ENCODE measurements at regions not wholly inside any gene's neighbourhood (a gene's known extent, or its start where the extent isn't known, plus 50 kb on each side); places are given as distances from the start of the nearest gene placed in this dataset.
"Not testable (repeated sequence)": the region's sequence is repeated elsewhere in the genome, so short reads cannot be mapped to it uniquely, and the experiment has no call there.

GRCh38 chr17:34771891-34772290, 189.4 kb downstream of the CCT6B start:
- DNase-seq, result no peak

- no peak for DNase-seq
These were observed 190.7 kb downstream of the CCT6B start for GRCh38 chr17:34770586-34770985.

GRCh38 chr17:34769899-34770298, 190.5 kb downstream of the TMEM132E start:
- no peak for DNase-seq

- DNase-seq, result no peak
These were observed 189.7 kb downstream of the TMEM132E start for GRCh38 chr17:34769049-34769448.

- DNase-seq, result no peak
These were observed 185.9 kb downstream of the TMEM132E start for GRCh38 chr17:34765291-34765690.

- no peak for DNase-seq
These were observed 185.3 kb downstream of the TMEM132E start for GRCh38 chr17:34764716-34765115.

- no peak for DNase-seq
These were observed 184.6 kb downstream of the TMEM132E start for GRCh38 chr17:34763728-34764665.

GRCh38 chr17:34762078-34762477, 182.7 kb downstream of the TMEM132E start:
- no peak for DNase-seq

GRCh38 chr17:34761646-34762045, 182.3 kb downstream of the TMEM132E start:
- DNase-seq, result no peak

- DNase-seq, result peak; percentile 23
These were observed 181.6 kb downstream of the TMEM132E start for GRCh38 chr17:34760931-34761495.

GRCh38 chr17:34758718-34759117, 179.3 kb downstream of the TMEM132E start:
- no peak for DNase-seq

- no peak for DNase-seq
These were observed 178.9 kb downstream of the TMEM132E start for GRCh38 chr17:34758316-34758715.

- no peak for DNase-seq
These were observed 178.2 kb downstream of the TMEM132E start for GRCh38 chr17:34757611-34758010.

GRCh38 chr17:34757106-34757505, 177.7 kb downstream of the TMEM132E start:
- no peak for DNase-seq

- no peak for DNase-seq
These were observed 177.2 kb downstream of the TMEM132E start for GRCh38 chr17:34756637-34757021.

GRCh38 chr17:34755981-34756636, 176.7 kb downstream of the TMEM132E start:
- no peak for DNase-seq

GRCh38 chr17:34755371-34755770, 176.0 kb downstream of the TMEM132E start:
- DNase-seq, result no peak

GRCh38 chr17:34750004-34750403, 170.6 kb downstream of the TMEM132E start:
- no peak for DNase-seq

- no peak for DNase-seq
These were observed 162.6 kb downstream of the TMEM132E start for GRCh38 chr17:34741967-34742366.

GRCh38 chr17:34740565-34741520, 161.5 kb downstream of the TMEM132E start:
- no peak for DNase-seq

GRCh38 chr17:34739386-34739785, 160.0 kb downstream of the TMEM132E start:
- no peak for DNase-seq

- not testable (repeated sequence) for DNase-seq
These were observed 158.3 kb downstream of the TMEM132E start for GRCh38 chr17:34737673-34738072.

GRCh38 chr17:34736611-34737010, 157.2 kb downstream of the TMEM132E start:
- no peak for DNase-seq

Data from NCI-H345 (cell line).